Right hindlimb (tissue), 1 donor: ENCODE measurements at regions not wholly inside any gene's neighbourhood (a gene's known extent, or its start where the extent isn't known, plus 50 kb on each side); places are given as distances from the start of the nearest gene placed in this dataset.
"Not testable (repeated sequence)": the region's sequence is repeated elsewhere in the genome, so short reads cannot be mapped to it uniquely, and the experiment has no call there.

ENCODE experiments used
- DNase-seq: peaks from one replicate; pipeline ENCODE4 v3.0.0-alpha.2; 2018

GRCh38 chr21:28877318-28877884 lies 115.3 kb downstream of the LTN1 start:
- DNase-seq, result no peak

- no peak for DNase-seq
Measured at GRCh38 chr21:28875078-28875477, 117.6 kb downstream of the LTN1 start.

GRCh38 chr21:28872218-28872617 lies 120.5 kb downstream of the LTN1 start:
- no peak for DNase-seq

DNA sequence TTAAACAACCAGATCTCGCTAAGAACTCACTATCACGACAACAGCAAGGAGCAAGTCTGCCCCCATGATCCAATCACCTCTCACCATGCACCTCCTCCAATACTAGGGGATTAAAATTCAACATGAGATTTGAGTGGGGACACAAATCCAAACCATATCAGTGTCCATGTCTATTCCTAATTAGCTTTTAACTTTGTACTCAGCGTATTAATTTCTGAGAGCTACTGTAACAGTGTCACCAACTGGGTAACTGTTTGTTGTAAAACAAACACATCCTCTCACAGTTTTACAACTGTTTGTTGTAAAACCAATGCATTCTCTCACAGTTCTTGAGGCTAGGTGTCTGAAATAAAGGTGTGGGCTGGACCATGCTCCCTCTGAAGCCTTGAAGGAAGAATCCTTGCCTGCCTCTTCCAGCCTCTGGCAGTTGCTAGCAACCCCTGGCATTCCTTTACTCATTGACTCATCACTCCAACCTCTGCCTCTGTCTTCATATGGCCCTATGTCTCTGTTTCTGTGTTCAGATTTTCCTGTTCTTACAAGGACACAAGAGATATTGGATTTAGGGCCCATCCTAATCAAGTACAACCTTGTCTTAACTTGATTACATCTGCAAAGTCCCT lies 121.2 kb downstream of the LTN1 start:
- DNase-seq, result no peak

GRCh38 chr21:28867401-28867800 lies 125.3 kb downstream of the LTN1 start:
- no peak for DNase-seq

- no peak for DNase-seq
Measured at GRCh38 chr21:28865488-28866186, 127.0 kb downstream of the LTN1 start.

GRCh38 chr21:28858424-28858823 lies 134.3 kb downstream of the LTN1 start:
- no peak for DNase-seq

DNA sequence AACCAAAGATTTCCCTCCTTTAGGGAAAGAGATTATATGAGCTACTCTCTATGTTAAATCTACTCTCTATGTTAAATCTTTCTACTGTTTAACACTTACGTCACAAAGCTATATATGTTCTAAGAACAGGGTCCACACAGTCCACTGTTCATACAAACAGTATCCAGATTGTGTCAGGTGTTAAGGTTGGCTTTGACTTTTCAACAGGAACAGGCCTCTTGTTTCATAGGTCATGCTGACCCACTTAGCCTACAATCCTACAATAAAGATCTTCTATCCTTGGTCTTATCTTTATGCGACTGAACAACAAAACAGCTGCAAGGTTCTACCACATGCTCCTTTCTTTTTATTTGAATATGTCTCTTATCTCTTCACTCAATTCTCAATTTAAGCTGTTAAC lies 134.9 kb downstream of the LTN1 start:
- no peak for DNase-seq

DNA sequence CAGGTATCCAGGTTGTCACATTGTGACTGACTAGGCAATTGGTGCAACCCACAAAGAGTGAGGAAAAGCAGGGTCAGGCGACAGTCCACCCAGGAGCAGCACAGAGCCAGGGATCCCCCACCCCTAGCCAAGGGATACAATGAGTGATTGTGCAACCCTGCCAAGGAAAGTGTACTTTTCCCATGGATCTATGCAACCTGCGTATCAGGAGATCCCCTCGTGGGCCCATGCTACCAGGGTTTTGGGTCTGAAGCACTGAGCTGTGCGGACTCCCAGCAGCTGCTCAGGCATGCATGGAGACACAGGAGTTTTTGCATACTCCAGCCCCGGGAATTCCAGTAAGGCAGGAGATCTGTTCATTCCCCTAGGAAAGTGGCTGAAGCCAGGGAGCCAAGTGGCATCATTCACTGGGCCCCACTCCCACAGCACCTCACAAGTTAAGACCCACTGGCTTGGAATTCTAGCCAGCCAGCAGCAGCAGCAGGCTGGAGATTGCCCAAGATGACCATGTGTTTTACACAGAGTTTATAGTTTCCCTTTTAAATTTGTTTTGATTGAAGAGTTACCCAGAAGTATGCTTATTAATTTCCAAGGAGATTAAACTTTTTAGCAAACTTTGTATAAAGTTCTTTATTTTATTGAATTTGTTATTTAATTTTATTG lies 136.0 kb downstream of the LTN1 start:
- peak; percentile 24 for DNase-seq

DNA sequence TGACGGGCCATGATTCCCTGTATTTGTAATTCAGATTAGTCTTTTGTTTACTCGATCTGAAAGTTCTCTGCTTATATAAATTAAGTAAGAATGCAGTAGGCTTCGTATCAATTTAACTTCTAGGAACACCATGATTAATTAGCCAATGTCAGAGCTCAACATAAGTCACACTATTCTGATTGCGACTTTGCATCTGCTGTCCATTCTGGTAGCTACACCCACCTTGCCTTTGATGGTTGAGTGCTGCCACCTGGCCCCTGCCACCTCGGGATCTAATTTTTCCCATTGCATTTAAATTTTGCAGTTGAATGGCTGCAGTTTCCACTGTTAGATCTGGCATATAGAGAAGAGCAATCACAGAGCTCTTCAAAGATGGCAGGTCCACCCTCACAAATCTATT lies 140.0 kb downstream of the LTN1 start:
- DNase-seq, result no peak

DNA sequence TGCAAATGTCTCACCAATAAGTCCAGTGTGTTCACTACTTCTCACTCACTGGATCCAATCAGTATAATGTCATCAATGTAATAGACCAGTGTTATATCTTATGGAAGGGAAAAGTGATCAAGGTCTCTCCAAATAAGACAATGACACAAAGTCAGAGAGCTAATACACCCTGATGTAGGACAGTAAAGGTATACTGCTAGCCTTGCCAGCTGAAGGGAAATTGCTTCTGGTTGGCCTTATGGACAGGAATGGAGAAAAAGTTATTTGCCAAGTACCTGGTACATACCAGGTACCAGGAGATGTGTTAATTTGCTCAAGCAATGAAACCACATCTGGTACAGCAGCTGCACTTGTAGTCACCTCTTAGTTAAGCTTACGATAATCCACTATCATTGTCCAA lies 141.0 kb downstream of the LTN1 start:
- DNase-seq, result no peak

- DNase-seq, result not testable (repeated sequence)
Measured at GRCh38 chr21:28839237-28839636, 153.4 kb downstream of the LTN1 start.

GRCh38 chr21:28837426-28837825 lies 155.3 kb downstream of the LTN1 start:
- DNase-seq, result not testable (repeated sequence)

DNA sequence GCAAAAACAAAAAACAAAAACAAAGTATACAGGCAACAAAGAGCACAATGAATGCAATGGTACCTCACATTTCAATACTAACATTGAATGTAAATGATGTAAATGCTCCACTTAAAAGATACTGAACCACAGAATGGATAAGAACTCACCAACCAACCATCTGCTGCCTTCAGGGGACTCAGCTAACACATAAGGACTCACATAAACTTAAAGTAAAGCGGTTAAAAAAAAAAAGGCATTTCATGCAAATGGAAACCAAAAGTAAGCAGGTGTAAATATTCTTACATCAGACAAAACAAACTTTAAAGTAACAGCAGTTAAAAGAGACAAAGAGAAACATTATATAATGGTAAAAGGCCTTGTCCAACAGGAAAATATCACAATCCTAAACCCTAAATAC lies 156.1 kb downstream of the LTN1 start:
- not testable (repeated sequence) for DNase-seq

GRCh38 chr21:28834335-28835238 lies 158.1 kb downstream of the LTN1 start:
- DNase-seq, result no peak

DNA sequence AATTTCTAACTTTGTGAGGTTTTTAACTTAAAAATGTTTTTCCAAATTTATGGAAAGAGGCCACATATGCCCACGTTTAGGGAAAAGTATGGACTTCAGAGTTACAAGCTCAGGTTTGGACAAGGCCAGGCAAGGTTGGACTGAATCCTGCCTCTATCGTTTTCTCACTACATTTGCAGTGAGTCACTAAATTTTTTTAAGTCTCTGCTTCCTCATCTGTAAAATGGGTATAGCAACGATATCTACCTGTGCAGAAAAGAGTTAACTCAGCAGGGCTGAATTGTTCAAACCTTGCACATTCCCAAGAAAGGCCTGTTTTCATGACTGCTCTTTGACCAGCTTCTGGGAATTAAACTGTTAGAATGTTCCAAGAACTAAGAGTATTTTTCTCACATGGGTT lies 159.1 kb downstream of the LTN1 start:
- DNase-seq, result no peak

- DNase-seq, result no peak
Measured at GRCh38 chr21:28833182-28833581, 159.5 kb downstream of the LTN1 start.

- DNase-seq, result no peak
Measured at GRCh38 chr21:28832715-28833061, 160.0 kb downstream of the LTN1 start.

DNA sequence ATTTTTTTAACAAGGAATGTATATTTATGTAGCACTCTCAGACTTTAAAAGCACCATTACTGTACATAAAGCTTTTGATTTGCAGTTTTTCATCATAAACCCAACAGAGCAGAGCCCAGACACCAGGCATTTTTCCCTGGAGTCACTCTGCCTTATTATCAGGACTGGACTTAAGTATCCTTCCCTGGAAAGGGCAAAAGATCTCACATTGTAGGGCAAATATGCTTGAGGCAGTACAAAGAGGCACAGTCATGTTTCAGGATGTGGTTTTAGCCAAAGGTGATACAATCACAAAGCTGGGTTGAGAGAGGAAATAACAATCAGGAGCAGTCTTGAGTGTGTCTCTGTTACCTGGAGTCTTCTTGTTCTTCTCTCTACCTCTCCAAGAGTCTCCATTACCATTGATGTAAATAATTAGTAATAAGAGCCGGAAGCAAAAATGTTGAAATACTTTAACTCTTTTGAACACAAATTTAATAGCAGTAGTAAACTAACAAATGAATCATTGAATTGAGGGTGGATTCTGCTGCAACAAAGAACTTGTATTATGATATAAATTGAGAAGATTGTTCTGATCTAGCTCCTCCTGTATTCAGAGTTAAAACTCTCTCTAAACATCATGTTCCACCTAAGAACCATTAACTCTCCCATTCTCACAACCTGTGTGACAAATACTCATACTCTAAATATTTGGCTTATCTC lies 160.5 kb downstream of the LTN1 start:
- no peak for DNase-seq

DNA sequence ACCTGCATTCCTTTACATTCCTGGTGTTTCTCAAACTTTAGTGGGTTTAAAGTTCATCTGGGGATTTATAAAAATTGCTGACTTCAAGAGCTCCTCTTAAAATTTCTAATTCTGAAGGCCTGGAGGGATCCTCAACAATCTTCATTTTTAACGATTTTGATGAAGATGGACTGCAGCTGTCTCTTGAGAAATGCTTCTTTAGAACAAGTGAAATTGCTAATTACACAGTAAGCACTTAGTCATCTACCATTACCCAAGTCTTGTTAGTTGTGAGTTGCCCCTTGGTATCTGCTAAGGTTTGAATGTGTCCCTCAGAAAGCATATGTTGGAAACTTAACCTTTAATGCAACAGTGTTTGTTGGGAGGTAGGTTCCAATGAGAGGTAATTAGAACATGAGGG lies 163.7 kb downstream of the LTN1 start:
- no peak for DNase-seq

- no peak for DNase-seq
Measured at GRCh38 chr21:28828021-28828420, 164.7 kb downstream of the LTN1 start.

GRCh38 chr21:28827422-28827821 lies 165.3 kb downstream of the LTN1 start:
- DNase-seq, result no peak
